ENCODE measurements at regions not wholly inside any gene's neighbourhood (a gene's known extent, or its start where the extent isn't known, plus 50 kb on each side); places are given as distances from the start of the nearest gene placed in this dataset.

DNA sequence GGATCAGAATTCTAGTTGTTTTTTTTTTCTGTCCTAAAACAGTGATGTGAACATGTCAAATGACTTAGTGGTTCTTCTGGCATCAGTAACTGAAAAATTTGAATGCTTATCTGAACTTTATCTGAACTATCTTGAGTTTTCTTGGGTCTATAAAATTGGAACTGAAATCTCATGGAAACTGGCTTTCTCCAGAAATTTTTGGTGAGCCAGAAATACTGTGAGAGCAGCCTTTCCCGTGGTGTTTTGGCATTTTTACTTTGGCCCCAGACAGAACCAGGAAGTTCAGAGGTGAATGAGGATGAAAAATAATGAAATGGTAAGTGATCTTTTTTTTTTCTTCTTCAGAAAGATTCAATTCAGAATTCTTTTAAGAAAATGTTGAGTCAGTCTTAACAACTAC, 89.5 kb upstream of the CCDC91 start:
- TF ChIP-seq, protein P1, sequence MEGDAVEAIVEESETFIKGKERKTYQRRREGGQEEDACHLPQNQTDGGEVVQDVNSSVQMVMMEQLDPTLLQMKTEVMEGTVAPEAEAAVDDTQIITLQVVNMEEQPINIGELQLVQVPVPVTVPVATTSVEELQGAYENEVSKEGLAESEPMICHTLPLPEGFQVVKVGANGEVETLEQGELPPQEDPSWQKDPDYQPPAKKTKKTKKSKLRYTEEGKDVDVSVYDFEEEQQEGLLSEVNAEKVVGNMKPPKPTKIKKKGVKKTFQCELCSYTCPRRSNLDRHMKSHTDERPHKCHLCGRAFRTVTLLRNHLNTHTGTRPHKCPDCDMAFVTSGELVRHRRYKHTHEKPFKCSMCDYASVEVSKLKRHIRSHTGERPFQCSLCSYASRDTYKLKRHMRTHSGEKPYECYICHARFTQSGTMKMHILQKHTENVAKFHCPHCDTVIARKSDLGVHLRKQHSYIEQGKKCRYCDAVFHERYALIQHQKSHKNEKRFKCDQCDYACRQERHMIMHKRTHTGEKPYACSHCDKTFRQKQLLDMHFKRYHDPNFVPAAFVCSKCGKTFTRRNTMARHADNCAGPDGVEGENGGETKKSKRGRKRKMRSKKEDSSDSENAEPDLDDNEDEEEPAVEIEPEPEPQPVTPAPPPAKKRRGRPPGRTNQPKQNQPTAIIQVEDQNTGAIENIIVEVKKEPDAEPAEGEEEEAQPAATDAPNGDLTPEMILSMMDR (IDR thresholded peaks at IDR 0.05), result no peak
- TF ChIP-seq JUND (IDR thresholded peaks at IDR 0.05) (no peak), SMC3 (IDR thresholded peaks at IDR 0.05; ENCODE audit: low read depth, low read length) (no peak), RAD21 (IDR thresholded peaks at IDR 0.05; ENCODE audit: low read length) (no peak), USF2 (IDR thresholded peaks at IDR 0.05; ENCODE audit: borderline replicate concordance, low read depth, low read length) (no peak), POLR2AphosphoS5 (IDR thresholded peaks at IDR 0.05; ENCODE audit: low read depth, low read length) (no peak)
